GM23338 (cell line): ENCODE measurements at regions not wholly inside any gene's neighbourhood (a gene's known extent, or its start where the extent isn't known, plus 50 kb on each side); places are given as distances from the start of the nearest gene placed in this dataset.

ENCODE experiments used
- ATAC-seq: fragments of 200-7000 bp; cut with Tn5 transposase; 3 replicates; pipeline ENCODE4 v1.9.1; 2020
- DNase-seq: peaks from one replicate; pipeline ENCODE4 v3.0.0-alpha.2; 2015; ENCODE audit warnings: low spot score
- H2AFZ ChIP-seq: fragments of 200-600 bp; sonication (generic); 2 replicates; pipeline ENCODE4 v1.8.0; 2016; ENCODE audit warnings: antibody characterized with exemption, mild to moderate bottlenecking, moderate library complexity
- H3F3A ChIP-seq: fragments of 200-600 bp; sonication (generic); replicated peaks from 2 replicates; pipeline ENCODE4 v1.8.0; 2017; ENCODE audit warnings: antibody characterized with exemption, mixed run types, low read depth
- H3K27ac ChIP-seq: fragments of 200-600 bp; sonication (generic); 2 replicates; pipeline ENCODE4 v1.6.1; 2016; ENCODE audit warnings: low read depth
- H3K27me3 ChIP-seq: fragments of 200-600 bp; sonication (generic); 2 replicates; pipeline ENCODE4 v1.8.0; 2016; ENCODE audit warnings: mild to moderate bottlenecking, mixed run types, moderate library complexity; ENCODE audit not compliant: insufficient read depth
- H3K36me3 ChIP-seq: fragments of 200-600 bp; sonication (generic); 2 replicates; pipeline ENCODE4 v1.8.0; 2016; ENCODE audit warnings: mild to moderate bottlenecking; ENCODE audit not compliant: insufficient read depth
- H3K4me1 ChIP-seq: fragments of 200-600 bp; sonication (generic); 2 replicates; pipeline ENCODE4 v1.8.0; 2016; ENCODE audit warnings: mild to moderate bottlenecking, moderate library complexity; ENCODE audit not compliant: insufficient read depth
- H3K4me2 ChIP-seq: fragments of 200-600 bp; sonication (generic); 2 replicates; pipeline ENCODE4 v1.7.1; 2017; ENCODE audit warnings: mixed run types
- H3K4me3 ChIP-seq: fragments of 200-600 bp; sonication (generic); 2 replicates; pipeline ENCODE4 v1.6.1; 2016; ENCODE audit warnings: mixed run types
- H3K79me2 ChIP-seq: fragments of 200-600 bp; sonication (generic); replicated peaks from 2 replicates; pipeline ENCODE4 v1.8.0; 2017; ENCODE audit warnings: mild to moderate bottlenecking; ENCODE audit not compliant: insufficient read depth
- H3K9me2 ChIP-seq: fragments of 200-600 bp; sonication (generic); 2 replicates; pipeline ENCODE4 v1.8.0; 2017; ENCODE audit not compliant: insufficient read depth
- H4K20me1 ChIP-seq: fragments of 200-600 bp; sonication (generic); replicated peaks from 2 replicates; pipeline ENCODE4 v1.8.0; 2017; ENCODE audit warnings: mild to moderate bottlenecking; ENCODE audit not compliant: insufficient read depth
- H3K27ac Mint-ChIP-seq: 2 replicates; pipeline ENCODE4 v1.8.0; 2020; ENCODE audit warnings: inconsistent platforms, mild to moderate bottlenecking, moderate library complexity, mixed read lengths
- H3K27me3 Mint-ChIP-seq: 3 replicates; pipeline ENCODE4 v1.8.0; 2022; ENCODE audit warnings: low read depth, mild to moderate bottlenecking, moderate library complexity, mixed read lengths, inconsistent platforms; ENCODE audit not compliant: insufficient read depth, poor library complexity
- H3K36me3 Mint-ChIP-seq: 3 replicates; pipeline ENCODE4 v1.8.0; 2021; ENCODE audit warnings: low read depth, mild to moderate bottlenecking, inconsistent platforms, moderate library complexity, mixed read lengths
- H3K4me1 Mint-ChIP-seq: 3 replicates; pipeline ENCODE4 v1.8.0; 2020; ENCODE audit warnings: mild to moderate bottlenecking, inconsistent platforms, mixed read lengths
- H3K4me3 Mint-ChIP-seq: 3 replicates; pipeline ENCODE4 v1.8.0; 2021; ENCODE audit warnings: moderate library complexity, mild to moderate bottlenecking, inconsistent platforms, mixed read lengths
- H3K9me3 Mint-ChIP-seq: 3 replicates; pipeline ENCODE4 v1.8.0; 2020; ENCODE audit warnings: moderate library complexity, mild to moderate bottlenecking, inconsistent platforms, mixed read lengths
- CREB1 ChIP-seq: fragments of 250-450 bp; sonication (Bioruptor Pico); IDR thresholded peaks from 2 replicates; pipeline ENCODE4 v1.5.0; 2020; ENCODE audit warnings: low read depth, mild to moderate bottlenecking, moderate library complexity
- CTCF ChIP-seq, 2 experiments: fragments of 200-600 bp in 1 of 2; sonication (generic) in 1 of 2; conservative IDR thresholded peaks; 2 replicates each; pipeline versions ENCODE4 v1.5.1 to v1.6.1; 2016 to 2017; ENCODE audit warnings: antibody characterized with exemption in 2 of 2, low read depth in 2 of 2, mild to moderate bottlenecking in 2 of 2, moderate library complexity in 1 of 2
- JUNB ChIP-seq: IDR thresholded peaks from one replicate; pipeline ENCODE4 v1.6.1; 2016; ENCODE audit warnings: antibody characterized with exemption; ENCODE audit not compliant: unreplicated experiment
- NANOG ChIP-seq: IDR thresholded peaks from 2 replicates; pipeline ENCODE4 v1.6.1; 2016; ENCODE audit warnings: antibody characterized with exemption, borderline replicate concordance
- POLR2AphosphoS5 ChIP-seq: IDR thresholded peaks from 2 replicates; pipeline ENCODE4 v1.6.1; 2016; ENCODE audit warnings: antibody characterized with exemption, low read depth
- REST ChIP-seq: IDR thresholded peaks from one replicate; pipeline ENCODE4 v1.6.1; 2018; ENCODE audit warnings: antibody characterized with exemption; ENCODE audit not compliant: unreplicated experiment
- STAT1 ChIP-seq: IDR thresholded peaks from one replicate; pipeline ENCODE4 v1.6.1; 2016; ENCODE audit warnings: antibody characterized with exemption; ENCODE audit not compliant: unreplicated experiment
- ZNF114 ChIP-seq: fragments of 250-450 bp; sonication (Bioruptor Pico); IDR thresholded peaks from 2 replicates; pipeline ENCODE4 v1.5.0; 2020; ENCODE audit warnings: mild to moderate bottlenecking, moderate library complexity
- ZNF331 ChIP-seq: fragments of 250-450 bp; sonication (Bioruptor Pico); IDR thresholded peaks from 2 replicates; pipeline ENCODE4 v1.5.0; 2020; ENCODE audit warnings: low read depth, mild to moderate bottlenecking, moderate library complexity
- ZNF462 ChIP-seq: fragments of 250-450 bp; sonication (Bioruptor Pico); IDR thresholded peaks from 2 replicates; pipeline ENCODE4 v1.5.0; 2020; ENCODE audit warnings: mild to moderate bottlenecking, moderate library complexity

- Histone ChIP-seq H3K79me2 (no peaks in the 10 kb centered on the region), H3K36me3 (no peaks in the 10 kb centered on the region), H3K27ac (no peak overlapping the region), H3K9me2 (0 out of 2 replicates have a peak, but pooled peaks cover 4% of the 10 kb centered on the region), H4K20me1 (no peaks in the 10 kb centered on the region), H3K4me3 (no peak overlapping the region), H3K4me2 (no peak overlapping the region), H3K27me3 (no peaks in the 10 kb centered on the region), H3F3A (no peaks in the 10 kb centered on the region), H2AFZ (no peak overlapping the region), H3K4me1 (peaks cover 5% of the 10 kb centered on the region; the same call in 1 of the 2 replicates)
- Mint-ChIP-seq H3K9me3 (no peaks in the 10 kb centered on the region), H3K27me3 (peaks cover 2% of the 10 kb centered on the region), H3K4me3 (no peak overlapping the region), H3K4me1 (peaks cover 8% of the 10 kb centered on the region; the same call in 2 of the 3 replicates), H3K36me3 (no peaks in the 10 kb centered on the region), H3K27ac (no peak overlapping the region)
- ATAC-seq (no peak), DNase-seq (no peak)
- no peak for TF ChIP-seq ZNF114 (CRISPR knock-in tag)
- no peak for TF ChIP-seq JUNB
Observed at GRCh38 chr7:25358926-25359325, 130.6 kb upstream of the NPVF start.

- no peak overlapping the region for H3K4me3 ChIP-seq
- no peak overlapping the region for H3K27ac Mint-ChIP-seq
- TF ChIP-seq POLR2AphosphoS5 = no peak
- no peak for TF ChIP-seq NANOG
- TF ChIP-seq CREB1 = no peak
- no peak for TF ChIP-seq ZNF462 (CRISPR knock-in tag)
- no peak for TF ChIP-seq ZNF114 (CRISPR knock-in tag)
- TF ChIP-seq STAT1 = no peak
- TF ChIP-seq REST = no peak
- no peak for TF ChIP-seq ZNF331 (CRISPR knock-in tag)
- TF ChIP-seq CTCF (conservative IDR thresholded peaks at IDR 0.05; ENCODE audit: low read depth in 2 of 2) = no peak
- TF ChIP-seq JUNB = no peak
Observed at GRCh38 chr7:25359471-25360059, 131.3 kb upstream of the NPVF start.

More at GRCh38 chr7:25359471-25360059, 131.3 kb upstream of the NPVF start:
- peaks cover 5% of the 10 kb centered on the region; the same call in 1 of the 2 replicates for H3K4me1 ChIP-seq
- no peak overlapping the region for H3K27ac ChIP-seq
- peaks cover 2% of the 10 kb centered on the region for H3K27me3 Mint-ChIP-seq
- no peaks in the 10 kb centered on the region for H4K20me1 ChIP-seq
- peak; percentile 36 for DNase-seq
- H3F3A ChIP-seq = no peaks in the 10 kb centered on the region
- H3K4me3 Mint-ChIP-seq = no peak overlapping the region
- H3K27me3 ChIP-seq = no peaks in the 10 kb centered on the region
- no peaks in the 10 kb centered on the region for H3K36me3 ChIP-seq
- 0 out of 2 replicates have a peak, but pooled peaks cover 4% of the 10 kb centered on the region for H3K9me2 ChIP-seq
- no peak for ATAC-seq
- no peak overlapping the region; the same call in 1 of the 2 replicates for H2AFZ ChIP-seq
- no peaks in the 10 kb centered on the region for H3K79me2 ChIP-seq
- no peak overlapping the region for H3K4me2 ChIP-seq
- H3K4me1 Mint-ChIP-seq = peaks cover 8% of the 10 kb centered on the region; the same call in 2 of the 3 replicates
- no peaks in the 10 kb centered on the region for H3K36me3 Mint-ChIP-seq
- H3K9me3 Mint-ChIP-seq = no peaks in the 10 kb centered on the region
